Parathyroid adenoma (tissue), 2 donors: ENCODE measurements at regions not wholly inside any gene's neighbourhood (a gene's known extent, or its start where the extent isn't known, plus 50 kb on each side); places are given as distances from the start of the nearest gene placed in this dataset.

Source experiments
- H2AFZ ChIP-seq: fragments of 300-600 bp; sonication (generic); one replicate; pipeline ENCODE4 v1.7.0; 2017; ENCODE audit warnings: antibody characterized with exemption, mild to moderate bottlenecking
- H3K27ac ChIP-seq: fragments of 300-600 bp; sonication (generic); one replicate; pipeline ENCODE4 v1.7.0; 2017
- H3K27me3 ChIP-seq: fragments of 300-600 bp; sonication (generic); one replicate; pipeline ENCODE4 v1.7.0; 2017; ENCODE audit warnings: low read length; ENCODE audit not compliant: control insufficient read depth, insufficient read depth
- H3K36me3 ChIP-seq: fragments of 300-600 bp; sonication (generic); one replicate; pipeline ENCODE4 v1.7.0; 2017; ENCODE audit warnings: low read length; ENCODE audit not compliant: control insufficient read depth, insufficient read depth
- H3K4me1 ChIP-seq: fragments of 300-600 bp; sonication (generic); one replicate; pipeline ENCODE4 v1.7.0; 2017; ENCODE audit warnings: control low read depth
- H3K4me2 ChIP-seq: fragments of 300-600 bp; sonication (generic); one replicate; pipeline ENCODE4 v1.7.0; 2017; ENCODE audit warnings: low read length
- H3K4me3 ChIP-seq: fragments of 300-600 bp; sonication (generic); one replicate; pipeline ENCODE4 v1.7.0; 2017; ENCODE audit warnings: low read depth, low read length
- H3K79me2 ChIP-seq: fragments of 300-600 bp; sonication (generic); one replicate; pipeline ENCODE4 v1.7.0; 2017; ENCODE audit warnings: control low read depth
- H3K9ac ChIP-seq: fragments of 300-600 bp; sonication (generic); one replicate; pipeline ENCODE4 v1.7.0; 2017; ENCODE audit warnings: mild to moderate bottlenecking
- H3K9me3 ChIP-seq: fragments of 300-600 bp; sonication (generic); one replicate; pipeline ENCODE4 v1.7.0; 2017; ENCODE audit warnings: low read length; ENCODE audit not compliant: control insufficient read depth
- CTCF ChIP-seq: fragments of 300-600 bp; sonication (generic); IDR thresholded peaks from one replicate; pipeline ENCODE4 v1.7.0; 2017; ENCODE audit warnings: antibody characterized with exemption, mild to moderate bottlenecking
- donor health status: primary hyperparathyroidism.

- Histone ChIP-seq H3K36me3 (no peaks in the 10 kb centered on the region), H3K27ac (no peak overlapping the region), H3K9ac (no peak overlapping the region), H3K9me3 (no peaks in the 10 kb centered on the region), H3K79me2 (no peaks in the 10 kb centered on the region), H3K4me3 (no peak overlapping the region), H3K4me1 (no peaks in the 10 kb centered on the region), H3K4me2 (no peak overlapping the region), H3K27me3 (no peaks in the 10 kb centered on the region), H2AFZ (no peak overlapping the region)
- no peak for TF ChIP-seq CTCF
These were observed 202.1 kb downstream of the MED10 start for GRCh38 chr5:6176102-6176693.

DNA sequence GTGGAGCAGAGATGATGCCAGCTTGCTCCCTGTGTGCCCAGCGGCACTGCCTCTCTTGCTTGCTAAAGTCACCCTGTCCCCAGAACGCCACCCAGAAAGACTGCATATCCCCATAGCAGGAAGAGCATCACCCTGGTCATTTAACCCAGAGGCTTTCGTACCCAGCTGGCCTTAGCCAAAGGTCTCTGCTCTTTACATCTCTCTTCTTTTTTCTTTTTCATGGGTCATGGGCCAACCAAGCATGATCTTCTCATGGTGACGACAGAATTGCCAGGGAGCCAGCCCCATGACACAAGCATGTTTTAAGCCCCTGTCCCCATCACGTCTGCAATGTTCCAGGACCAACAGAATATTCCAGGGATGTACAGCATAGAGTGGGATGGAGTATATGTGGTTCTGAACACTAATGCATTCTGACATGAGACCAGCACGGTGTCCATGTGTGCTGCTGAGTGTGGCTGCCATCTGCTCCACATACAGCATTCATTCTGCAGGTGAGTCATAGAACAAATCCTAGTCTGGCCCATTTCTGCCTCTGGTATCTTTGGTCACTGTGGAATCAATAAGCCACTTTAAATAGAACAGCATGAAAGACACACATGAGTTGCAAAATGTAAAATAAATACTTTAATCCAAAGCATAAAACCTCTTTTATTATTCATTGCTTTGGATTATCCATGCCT, 203.0 kb downstream of the MED10 start:
- no peak overlapping the region for H3K4me3 ChIP-seq
- no peak overlapping the region for H2AFZ ChIP-seq
- no peak for TF ChIP-seq CTCF
- H3K27ac ChIP-seq: no peak overlapping the region
- H3K36me3 ChIP-seq: no peaks in the 10 kb centered on the region
- H3K9ac ChIP-seq: no peak overlapping the region
- no peaks in the 10 kb centered on the region for H3K79me2 ChIP-seq
- H3K4me1 ChIP-seq: no peaks in the 10 kb centered on the region
- H3K9me3 ChIP-seq: no peaks in the 10 kb centered on the region
- no peak overlapping the region for H3K4me2 ChIP-seq
- no peaks in the 10 kb centered on the region for H3K27me3 ChIP-seq

- H3K9me3 ChIP-seq: no peaks in the 10 kb centered on the region
- no peaks in the 10 kb centered on the region for H3K36me3 ChIP-seq
- H3K4me2 ChIP-seq: no peak overlapping the region
- H3K4me1 ChIP-seq: no peaks in the 10 kb centered on the region
- no peak overlapping the region for H3K9ac ChIP-seq
- H2AFZ ChIP-seq: no peak overlapping the region
- H3K79me2 ChIP-seq: no peaks in the 10 kb centered on the region
- H3K27ac ChIP-seq: no peak overlapping the region
- H3K27me3 ChIP-seq: no peaks in the 10 kb centered on the region
- no peak overlapping the region for H3K4me3 ChIP-seq
- no peak for TF ChIP-seq CTCF
These were observed 208.7 kb downstream of the MED10 start for GRCh38 chr5:6169660-6170059.

GRCh38 chr5:6166698-6167394, 211.5 kb downstream of the MED10 start:
- no peak overlapping the region for H3K4me2 ChIP-seq
- no peak overlapping the region for H3K9ac ChIP-seq
- no peaks in the 10 kb centered on the region for H3K27me3 ChIP-seq
- H3K4me1 ChIP-seq: no peaks in the 10 kb centered on the region
- no peaks in the 10 kb centered on the region for H3K36me3 ChIP-seq
- no peak overlapping the region for H3K27ac ChIP-seq
- no peak for TF ChIP-seq CTCF
- H2AFZ ChIP-seq: no peak overlapping the region
- no peak overlapping the region for H3K4me3 ChIP-seq
- H3K9me3 ChIP-seq: no peaks in the 10 kb centered on the region
- H3K79me2 ChIP-seq: no peaks in the 10 kb centered on the region
